KMS-11 (cell line): ENCODE measurements at regions not wholly inside any gene's neighbourhood (a gene's known extent, or its start where the extent isn't known, plus 50 kb on each side); places are given as distances from the start of the nearest gene placed in this dataset.

Experiments used
- H2AFZ ChIP-seq: fragments of 200-600 bp; sonication (generic); 2 replicates; pipeline ENCODE4 v1.6.1; 2016; ENCODE audit warnings: antibody characterized with exemption, mixed run types, low read depth
- H3K27ac ChIP-seq: fragments of 200-600 bp; sonication (generic); 2 replicates; pipeline ENCODE4 v1.6.1; 2016; ENCODE audit warnings: mild to moderate bottlenecking, mixed run types
- H3K27me3 ChIP-seq: fragments of 200-600 bp; sonication (generic); 2 replicates; pipeline ENCODE4 v1.6.1; 2017; ENCODE audit warnings: mild to moderate bottlenecking, low read depth, mixed run types, moderate library complexity; ENCODE audit not compliant: insufficient read depth
- H3K36me3 ChIP-seq: fragments of 200-600 bp; sonication (generic); 2 replicates; pipeline ENCODE4 v1.6.1; 2017; ENCODE audit warnings: mild to moderate bottlenecking, mixed run types; ENCODE audit not compliant: insufficient read depth
- H3K4me1 ChIP-seq: fragments of 200-600 bp; sonication (generic); 2 replicates; pipeline ENCODE4 v1.6.1; 2016; ENCODE audit warnings: mild to moderate bottlenecking, low read depth, mixed run types; ENCODE audit not compliant: poor library complexity, severe bottlenecking
- H3K4me2 ChIP-seq: fragments of 200-600 bp; sonication (generic); 2 replicates; pipeline ENCODE4 v1.7.0; 2016; ENCODE audit warnings: mild to moderate bottlenecking, mixed run types
- H3K4me3 ChIP-seq: fragments of 200-600 bp; sonication (generic); IDR thresholded peaks from 2 replicates; pipeline ENCODE4 v1.6.1; 2017; ENCODE audit warnings: low read depth, low read length, mixed read lengths; ENCODE audit not compliant: insufficient read depth
- H3K79me2 ChIP-seq: fragments of 200-600 bp; sonication (generic); 2 replicates; pipeline ENCODE4 v1.6.1; 2016; ENCODE audit warnings: low read depth, mixed run types; ENCODE audit not compliant: insufficient read depth
- H3K9ac ChIP-seq: fragments of 200-600 bp; sonication (generic); 2 replicates; pipeline ENCODE4 v1.6.1; 2016; ENCODE audit warnings: mild to moderate bottlenecking, mixed run types
- H4K20me1 ChIP-seq: fragments of 200-600 bp; sonication (generic); 2 replicates; pipeline ENCODE4 v1.6.1; 2016; ENCODE audit warnings: mild to moderate bottlenecking, mixed run types; ENCODE audit not compliant: insufficient read depth
- TF ChIP-seq, protein P1 (sequence below): fragments of 200-600 bp; sonication (generic); conservative IDR thresholded peaks from 2 replicates; pipeline ENCODE4 v1.6.1; 2017; ENCODE audit warnings: low read depth, mild to moderate bottlenecking, antibody characterized with exemption, low read length, moderate library complexity, mixed read lengths

DNA sequence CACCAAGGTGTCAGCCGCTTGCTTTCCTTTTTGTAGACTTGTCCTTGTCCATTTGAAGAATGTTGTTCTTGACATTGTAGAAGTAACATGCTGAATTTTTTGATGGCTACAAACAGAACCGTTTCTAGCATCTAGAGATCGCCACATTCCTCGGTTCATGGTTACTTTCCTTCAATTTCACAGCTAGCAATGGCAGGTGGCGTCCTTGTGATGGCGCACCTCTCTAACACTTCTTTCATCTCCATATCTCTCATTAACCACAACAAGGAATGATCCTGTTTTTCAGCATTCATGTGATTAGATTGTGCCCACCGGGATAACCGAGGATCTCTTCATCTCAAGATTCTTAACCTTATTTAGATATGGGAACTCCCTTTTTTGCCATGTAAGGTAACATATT, 2129.8 kb downstream of the NCAM2 start:
- TF ChIP-seq, protein P1, sequence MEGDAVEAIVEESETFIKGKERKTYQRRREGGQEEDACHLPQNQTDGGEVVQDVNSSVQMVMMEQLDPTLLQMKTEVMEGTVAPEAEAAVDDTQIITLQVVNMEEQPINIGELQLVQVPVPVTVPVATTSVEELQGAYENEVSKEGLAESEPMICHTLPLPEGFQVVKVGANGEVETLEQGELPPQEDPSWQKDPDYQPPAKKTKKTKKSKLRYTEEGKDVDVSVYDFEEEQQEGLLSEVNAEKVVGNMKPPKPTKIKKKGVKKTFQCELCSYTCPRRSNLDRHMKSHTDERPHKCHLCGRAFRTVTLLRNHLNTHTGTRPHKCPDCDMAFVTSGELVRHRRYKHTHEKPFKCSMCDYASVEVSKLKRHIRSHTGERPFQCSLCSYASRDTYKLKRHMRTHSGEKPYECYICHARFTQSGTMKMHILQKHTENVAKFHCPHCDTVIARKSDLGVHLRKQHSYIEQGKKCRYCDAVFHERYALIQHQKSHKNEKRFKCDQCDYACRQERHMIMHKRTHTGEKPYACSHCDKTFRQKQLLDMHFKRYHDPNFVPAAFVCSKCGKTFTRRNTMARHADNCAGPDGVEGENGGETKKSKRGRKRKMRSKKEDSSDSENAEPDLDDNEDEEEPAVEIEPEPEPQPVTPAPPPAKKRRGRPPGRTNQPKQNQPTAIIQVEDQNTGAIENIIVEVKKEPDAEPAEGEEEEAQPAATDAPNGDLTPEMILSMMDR: no peak
- H2AFZ ChIP-seq: no peak overlapping the region
- no peaks in the 10 kb centered on the region for H3K36me3 ChIP-seq
- H3K27me3 ChIP-seq: no peaks in the 10 kb centered on the region
- no peak overlapping the region for H3K4me3 ChIP-seq
- H3K4me2 ChIP-seq: no peak overlapping the region
- H3K79me2 ChIP-seq: no peaks in the 10 kb centered on the region
- H3K27ac ChIP-seq: no peak overlapping the region
- H3K4me1 ChIP-seq: no peaks in the 10 kb centered on the region
- no peak overlapping the region for H3K9ac ChIP-seq
- no peaks in the 10 kb centered on the region for H4K20me1 ChIP-seq

DNA sequence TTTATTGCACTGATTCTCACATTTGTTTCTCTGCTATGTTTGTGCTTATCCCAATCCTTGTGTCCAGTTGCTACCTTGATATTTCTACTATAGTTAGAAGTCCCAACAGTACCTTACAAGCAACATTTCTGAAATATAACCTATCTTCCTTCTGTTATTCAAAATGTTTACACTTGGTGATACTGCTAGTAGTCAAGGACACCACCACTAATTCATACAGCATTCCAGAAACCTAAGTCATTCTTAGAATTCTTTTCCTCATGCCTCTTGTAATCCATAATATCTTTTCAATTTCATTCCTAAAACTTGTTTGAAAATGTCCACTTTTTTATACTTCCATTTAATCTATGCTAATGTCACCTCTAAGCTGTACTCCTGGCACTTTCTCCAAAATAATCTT, 2132.1 kb downstream of the NCAM2 start:
- TF ChIP-seq, protein P1: no peak
- Histone ChIP-seq H4K20me1 (no peaks in the 10 kb centered on the region), H3K4me1 (no peaks in the 10 kb centered on the region), H3K27me3 (no peaks in the 10 kb centered on the region), H3K79me2 (no peaks in the 10 kb centered on the region), H2AFZ (no peak overlapping the region), H3K4me3 (no peak overlapping the region), H3K27ac (no peak overlapping the region), H3K4me2 (no peak overlapping the region), H3K36me3 (no peaks in the 10 kb centered on the region), H3K9ac (no peak overlapping the region)

DNA sequence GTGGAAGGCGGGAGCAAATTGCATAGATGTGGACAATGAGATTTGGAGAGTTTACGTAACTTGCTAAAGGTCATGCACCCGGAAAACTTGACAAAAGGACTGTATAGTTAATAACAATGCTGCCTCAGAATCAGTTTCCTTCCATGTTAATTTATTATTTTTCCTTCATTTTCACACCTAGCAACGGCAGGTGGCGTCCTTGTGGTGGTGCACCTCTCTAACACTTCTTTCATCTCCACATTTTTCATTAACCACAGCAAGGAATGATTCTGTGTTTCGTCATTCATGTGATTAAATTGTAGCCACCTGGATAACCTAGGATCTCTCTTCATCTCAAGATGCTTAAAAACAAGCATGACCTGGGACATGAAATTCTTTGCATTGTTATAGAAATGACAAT, 2133.0 kb downstream of the NCAM2 start:
- H3K4me3 ChIP-seq: no peak overlapping the region
- no peaks in the 10 kb centered on the region for H4K20me1 ChIP-seq
- TF ChIP-seq, protein P1: no peak

GRCh38 chr21:23138797-23139196, 2140.6 kb downstream of the NCAM2 start:
- H3K79me2 ChIP-seq: no peaks in the 10 kb centered on the region
- no peak overlapping the region for H3K27ac ChIP-seq
- TF ChIP-seq, protein P1: no peak
- H2AFZ ChIP-seq: no peak overlapping the region
- H3K36me3 ChIP-seq: no peaks in the 10 kb centered on the region
- H3K27me3 ChIP-seq: no peaks in the 10 kb centered on the region
- no peaks in the 10 kb centered on the region for H3K4me1 ChIP-seq
- no peak overlapping the region for H3K4me2 ChIP-seq
- no peak overlapping the region for H3K4me3 ChIP-seq
- no peak overlapping the region for H3K9ac ChIP-seq
- H4K20me1 ChIP-seq: no peaks in the 10 kb centered on the region

More for the DNA sequence above, 2133.0 kb downstream of the NCAM2 start:
- Histone ChIP-seq H3K9ac (no peak overlapping the region), H3K79me2 (no peaks in the 10 kb centered on the region), H3K4me2 (no peak overlapping the region), H2AFZ (no peak overlapping the region), H3K27ac (no peak overlapping the region), H3K27me3 (no peaks in the 10 kb centered on the region), H3K36me3 (no peaks in the 10 kb centered on the region), H3K4me1 (no peaks in the 10 kb centered on the region)
